Activated T-cell treated with anti-CD3 and anti-CD28 coated beads, Interleukin-2, amount 50 U/mL, for 72 hours (primary cell): ENCODE measurements at regions not wholly inside any gene's neighbourhood (a gene's known extent, or its start where the extent isn't known, plus 50 kb on each side); places are given as distances from the start of the nearest gene placed in this dataset.

Experiments used
- ATAC-seq, 2 donors: fragments of 150-1000 bp; cut with Tn5 transposase; replicated peaks in 1 of 2; 2 replicates each; pipeline ENCODE4 v1.10.0; 2021; ENCODE audit warnings: moderate library complexity in 2 of 2, mild to moderate bottlenecking in 1 of 2
- DNase-seq, 2 donors: peaks; one replicate each; pipeline ENCODE4 v3.0.0; 2021 to 2022; ENCODE audit warnings: mixed read lengths in 1 of 2
- H3K27ac Mint-ChIP-seq: one replicate; pipeline ENCODE4 v1.8.0; 2022; ENCODE audit warnings: mild to moderate bottlenecking, moderate library complexity, mixed read lengths
- H3K27me3 Mint-ChIP-seq: one replicate; pipeline ENCODE4 v1.8.0; 2022; ENCODE audit warnings: low read depth, mixed read lengths
- H3K36me3 Mint-ChIP-seq, 2 donors: one replicate each; pipeline ENCODE4 v1.8.0; 2022; ENCODE audit warnings: mixed read lengths in 2 of 2, mild to moderate bottlenecking in 1 of 2; ENCODE audit not compliant: insufficient read depth in 2 of 2
- H3K4me1 Mint-ChIP-seq: one replicate; pipeline ENCODE4 v1.8.0; 2022; ENCODE audit warnings: low read depth, mixed read lengths
- H3K4me3 Mint-ChIP-seq, 2 donors: one replicate each; pipeline ENCODE4 v1.8.0; 2022; ENCODE audit warnings: mild to moderate bottlenecking in 2 of 2, mixed read lengths in 2 of 2, moderate library complexity in 2 of 2
- H3K9me3 Mint-ChIP-seq, 2 donors: one replicate each; pipeline ENCODE4 v1.8.0; 2022; ENCODE audit warnings: mixed read lengths in 2 of 2

GRCh38 chr4:64897683-64898082, 488.4 kb upstream of the TECRL start:
- H3K36me3 Mint-ChIP-seq, result no peaks in the 10 kb centered on the region
- H3K4me1 Mint-ChIP-seq, result no peaks in the 10 kb centered on the region
- no peak for ATAC-seq

GRCh38 chr4:64895031-64895430, 485.8 kb upstream of the TECRL start:
- Mint-ChIP-seq H3K9me3 (peaks cover 0 to 1% of the 10 kb centered on the region in 2 donors), H3K36me3 (no peaks in the 10 kb centered on the region), H3K27me3 (no peaks in the 10 kb centered on the region), H3K4me3 (no peak overlapping the region), H3K4me1 (no peaks in the 10 kb centered on the region), H3K27ac (no peak overlapping the region)
- ATAC-seq, result no peak
- no peak for DNase-seq

More at GRCh38 chr4:64897683-64898082, 488.4 kb upstream of the TECRL start:
- DNase-seq, result no peak
- Mint-ChIP-seq H3K27ac (no peak overlapping the region), H3K9me3 (peaks cover 1 to 2% of the 10 kb centered on the region in 2 donors), H3K4me3 (no peak overlapping the region), H3K27me3 (no peaks in the 10 kb centered on the region)

- Mint-ChIP-seq H3K4me1 (no peaks in the 10 kb centered on the region), H3K36me3 (no peaks in the 10 kb centered on the region), H3K4me3 (no peak overlapping the region), H3K27ac (no peak overlapping the region), H3K9me3 (peaks cover 0 to 1% of the 10 kb centered on the region in 2 donors), H3K27me3 (no peaks in the 10 kb centered on the region)
- no peak for DNase-seq
- ATAC-seq, result no peak
These were observed 484.0 kb upstream of the TECRL start for GRCh38 chr4:64893205-64893604.

GRCh38 chr4:64889906-64890610, 480.8 kb upstream of the TECRL start:
- no peaks in the 10 kb centered on the region for H3K36me3 Mint-ChIP-seq
- ATAC-seq (no peak), DNase-seq (no peak)
- no peaks in the 10 kb centered on the region for H3K27me3 Mint-ChIP-seq
- no peak overlapping the region for H3K27ac Mint-ChIP-seq
- H3K9me3 Mint-ChIP-seq, result peaks cover 0 to 3% of the 10 kb centered on the region in 2 donors
- no peaks in the 10 kb centered on the region for H3K4me1 Mint-ChIP-seq
- H3K4me3 Mint-ChIP-seq, result no peak overlapping the region

GRCh38 chr4:64883087-64883807, 474.0 kb upstream of the TECRL start:
- DNase-seq (peak in 1 of 2 donors; percentile 26), ATAC-seq (peak; percentile 55 to 78)
- H3K27ac Mint-ChIP-seq, result no peak overlapping the region
- H3K36me3 Mint-ChIP-seq, result no peaks in the 10 kb centered on the region
- no peaks in the 10 kb centered on the region for H3K4me1 Mint-ChIP-seq
- H3K4me3 Mint-ChIP-seq, result no peak overlapping the region
- no peaks in the 10 kb centered on the region for H3K27me3 Mint-ChIP-seq
- peaks cover 3 to 4% of the 10 kb centered on the region in 2 donors for H3K9me3 Mint-ChIP-seq

- Mint-ChIP-seq H3K27me3 (no peaks in the 10 kb centered on the region), H3K36me3 (no peaks in the 10 kb centered on the region), H3K9me3 (peaks cover 3 to 4% of the 10 kb centered on the region in 2 donors), H3K4me3 (no peak overlapping the region), H3K4me1 (no peaks in the 10 kb centered on the region), H3K27ac (no peak overlapping the region)
- ATAC-seq, result peak; percentile 60 to 71
- peak in 1 of 2 donors; percentile 4 for DNase-seq
These were observed 473.2 kb upstream of the TECRL start for GRCh38 chr4:64882311-64883086.

- no peak overlapping the region for H3K27ac Mint-ChIP-seq
- no peaks in the 10 kb centered on the region for H3K36me3 Mint-ChIP-seq
- H3K27me3 Mint-ChIP-seq, result no peaks in the 10 kb centered on the region
- no peak for ATAC-seq
- H3K4me1 Mint-ChIP-seq, result no peaks in the 10 kb centered on the region
- H3K4me3 Mint-ChIP-seq, result no peak overlapping the region
- H3K9me3 Mint-ChIP-seq, result peaks cover 4% of the 10 kb centered on the region in 2 donors
- DNase-seq, result no peak
These were observed 471.3 kb upstream of the TECRL start for GRCh38 chr4:64880557-64880956.

GRCh38 chr4:64876021-64876420, 466.8 kb upstream of the TECRL start:
- no peak overlapping the region for H3K4me3 Mint-ChIP-seq
- H3K27me3 Mint-ChIP-seq, result no peaks in the 10 kb centered on the region
- H3K36me3 Mint-ChIP-seq, result peaks cover 0 to 2% of the 10 kb centered on the region in 2 donors
- ATAC-seq (no peak), DNase-seq (no peak)
- H3K9me3 Mint-ChIP-seq, result peaks cover 4 to 6% of the 10 kb centered on the region in 2 donors
- H3K4me1 Mint-ChIP-seq, result no peaks in the 10 kb centered on the region
- H3K27ac Mint-ChIP-seq, result no peak overlapping the region

- Mint-ChIP-seq H3K4me1 (no peaks in the 10 kb centered on the region), H3K27ac (no peak overlapping the region), H3K36me3 (peaks cover 2 to 4% of the 10 kb centered on the region in 2 donors), H3K9me3 (peaks cover 2 to 6% of the 10 kb centered on the region in 2 donors), H3K27me3 (no peaks in the 10 kb centered on the region), H3K4me3 (no peak overlapping the region)
- ATAC-seq (no peak), DNase-seq (no peak)
These were observed 461.3 kb upstream of the TECRL start for GRCh38 chr4:64870558-64870957.

GRCh38 chr4:64857815-64858214, 448.6 kb upstream of the TECRL start:
- no peak for ATAC-seq
- H3K36me3 Mint-ChIP-seq, result peaks cover 0 to under 1% of the 10 kb centered on the region in 2 donors
- no peaks in the 10 kb centered on the region for H3K27me3 Mint-ChIP-seq
- H3K9me3 Mint-ChIP-seq, result peaks cover 0 to 3% of the 10 kb centered on the region in 2 donors
- H3K27ac Mint-ChIP-seq, result no peak overlapping the region
- H3K4me3 Mint-ChIP-seq, result no peak overlapping the region
- no peaks in the 10 kb centered on the region for H3K4me1 Mint-ChIP-seq
- no peak for DNase-seq

- Mint-ChIP-seq H3K4me3 (no peak overlapping the region), H3K36me3 (peaks cover 0 to 2% of the 10 kb centered on the region in 2 donors)
- DNase-seq, result no peak
These were observed 447.9 kb upstream of the TECRL start for GRCh38 chr4:64857198-64857597.

GRCh38 chr4:64846417-64846816, 437.2 kb upstream of the TECRL start:
- Mint-ChIP-seq H3K27ac (no peak overlapping the region), H3K4me1 (no peaks in the 10 kb centered on the region), H3K27me3 (no peaks in the 10 kb centered on the region), H3K9me3 (peaks cover 3 to 4% of the 10 kb centered on the region in 2 donors), H3K36me3 (no peaks in the 10 kb centered on the region), H3K4me3 (no peak overlapping the region)
- no peak for ATAC-seq
- DNase-seq, result no peak

More at GRCh38 chr4:64857198-64857597, 447.9 kb upstream of the TECRL start:
- ATAC-seq, result no peak
- Mint-ChIP-seq H3K27ac (no peak overlapping the region), H3K4me1 (no peaks in the 10 kb centered on the region), H3K9me3 (peaks cover 0 to 5% of the 10 kb centered on the region in 2 donors), H3K27me3 (no peaks in the 10 kb centered on the region)

- Mint-ChIP-seq H3K4me1 (no peaks in the 10 kb centered on the region), H3K4me3 (no peak overlapping the region), H3K36me3 (no peaks in the 10 kb centered on the region), H3K27ac (no peak overlapping the region), H3K9me3 (peaks cover 3 to 10% of the 10 kb centered on the region in 2 donors), H3K27me3 (no peaks in the 10 kb centered on the region)
- no peak for DNase-seq
- ATAC-seq, result no peak
These were observed 420.5 kb upstream of the TECRL start for GRCh38 chr4:64829749-64830148.
